ENCODE measurements at regions not wholly inside any gene's neighbourhood (a gene's known extent, or its start where the extent isn't known, plus 50 kb on each side); places are given as distances from the start of the nearest gene placed in this dataset.

DNA sequence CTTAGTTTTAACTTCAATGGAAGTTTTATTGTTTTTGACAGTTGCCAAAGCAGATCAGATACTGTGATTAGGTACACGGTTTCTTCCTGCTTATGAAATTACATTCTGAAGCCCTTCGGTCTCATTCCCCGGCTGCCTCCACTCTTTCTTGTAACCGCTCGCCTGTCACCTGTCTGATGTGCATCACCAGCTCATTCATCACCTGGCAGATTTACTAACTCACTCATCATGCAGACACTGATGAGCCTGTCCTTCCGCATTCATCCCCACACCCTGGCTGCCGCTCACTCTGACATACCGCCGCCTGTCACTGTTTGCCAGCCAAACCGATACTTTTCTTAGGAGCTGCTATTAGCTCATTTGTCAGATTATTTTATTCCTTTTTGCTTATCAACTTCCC, 82.8 kb upstream of the NSMCE3 start:
- Histone ChIP-seq H2BK12ac (ENCODE audit: low read depth, low read length) (no peak overlapping the region), H4K91ac (replicated peaks; ENCODE audit: insufficient read length, low read length) (no peak overlapping the region), H3K79me1 (ENCODE audit: low read depth, low read length) (no peaks in the 10 kb centered on the region), H3K14ac (ENCODE audit: insufficient read length) (no peak overlapping the region), H3K27ac (ENCODE audit: low read depth, low read length) (no peak overlapping the region; the same call in 1 of the 2 replicates), H2BK20ac (ENCODE audit: low read length) (no peak overlapping the region), H3K9me3 (ENCODE audit: insufficient read depth in 2 of 2, low read depth in 1 of 2, low read length in 1 of 2) (no peaks in the 10 kb centered on the region), H3K23me2 (ENCODE audit: low read depth, low read length) (no peaks in the 10 kb centered on the region), H4K8ac (ENCODE audit: extremely low read depth, insufficient read depth, low read length) (no peak overlapping the region), H3K4me3 (ENCODE audit: extremely low read depth in 1 of 4, insufficient read depth in 2 of 4, low read depth in 3 of 4, low read length in 4 of 4) (no peak overlapping the region), H3K79me2 (ENCODE audit: control insufficient read depth in 1 of 2, insufficient read depth in 2 of 2, low read length in 2 of 2) (no peaks in the 10 kb centered on the region), H3K4me1 (replicated peaks in 1 of 4; ENCODE audit: control insufficient read depth in 3 of 4, insufficient read depth in 4 of 4, low read length in 3 of 4) (peaks cover 0 to 3% (median 0%) of the 10 kb centered on the region in 4 experiments; a peak in 1 of 7 replicates), H2AK5ac (ENCODE audit: low read depth, low read length) (no peak overlapping the region), H2BK120ac (replicated peaks; ENCODE audit: low read depth, low read length) (no peak overlapping the region), H3K18ac (ENCODE audit: extremely low read depth, low read length) (no peak overlapping the region), H2AFZ (ENCODE audit: low read length) (no peak overlapping the region), H3K9ac (replicated peaks in 1 of 4; ENCODE audit: extremely low read depth in 1 of 4, low read depth in 3 of 4, low read length in 3 of 4) (no peak overlapping the region), H3K36me3 (ENCODE audit: control insufficient read depth in 2 of 4, insufficient read depth in 4 of 4, low read length in 3 of 4) (no peaks in the 10 kb centered on the region), H3K56ac (replicated peaks; ENCODE audit: insufficient read length, low read depth, low read length) (no peak overlapping the region), H2BK5ac (ENCODE audit: low read depth, low read length) (no peak overlapping the region), H4K5ac (ENCODE audit: insufficient read length, low read depth, low read length) (no peak overlapping the region), H2BK15ac (ENCODE audit: low read length) (no peak overlapping the region), H3K27me3 (replicated peaks in 1 of 4; ENCODE audit: control insufficient read depth in 3 of 4, extremely low read depth in 1 of 4, insufficient read depth in 3 of 4, low read length in 3 of 4) (no peaks in the 10 kb centered on the region), H3K23ac (ENCODE audit: insufficient read length) (no peak overlapping the region), H4K20me1 (replicated peaks in 1 of 2; ENCODE audit: control insufficient read depth in 1 of 2, insufficient read depth in 2 of 2, low read length in 2 of 2) (no peaks in the 10 kb centered on the region), H3K4ac (replicated peaks; ENCODE audit: insufficient read length, low read depth, low read length) (no peak overlapping the region), H3K4me2 (ENCODE audit: insufficient read depth in 1 of 2, low read depth in 2 of 2, low read length in 2 of 2) (no peak overlapping the region)
- ChIA-PET POLR2A (ENCODE audit: partially characterized antibody) (no interaction called here), CTCF (ENCODE audit: partially characterized antibody) (interaction anchor here (0.6 to 1.2 kb wide), 2 partner anchors 226 to 626 kb away, joined by 3 read pairs; no protein-coding TSS in a partner anchor)
- 93% methylated on average over 10 of the region's 10 CpGs; no CpG with 5 or more reads in 1 of the 2 experiments for WGBS, 2 experiments (ENCODE audit: extremely low coverage in 1 of 2, insufficient coverage in 1 of 2, insufficient read length in 1 of 2, insufficient replicate concordance in 2 of 2, low coverage in 1 of 2, low lambda C conversion rate in 2 of 2, missing lambda C conversion rate in 1 of 2)
- FAIRE-seq: no peak
- DNase-seq (ENCODE audit: low read depth in 1 of 2, low spot score in 2 of 2): no peak
- TF ChIP-seq ASH2L (IDR thresholded peaks at IDR 0.05; ENCODE audit: low read length) (no peak), KDM5A (IDR thresholded peaks at IDR 0.05; ENCODE audit: low read length) (no peak), RAD21 (IDR thresholded peaks at IDR 0.05 in 1 of 2, conservative IDR thresholded peaks at IDR 0.05 in 1 of 2; ENCODE audit: low read depth in 2 of 2, low read length in 2 of 2) (no peak), MAX (IDR thresholded peaks at IDR 0.05) (no peak), EP300 (IDR thresholded peaks at IDR 0.05; ENCODE audit: borderline replicate concordance in 1 of 2, low read depth in 2 of 2, low read length in 2 of 2) (no peak), ZNF274 (IDR thresholded peaks at IDR 0.05; ENCODE audit: borderline replicate concordance, extremely low read depth, low read length) (no peak), BACH1 (IDR thresholded peaks at IDR 0.05; ENCODE audit: low read length) (no peak), JUN (IDR thresholded peaks at IDR 0.05; ENCODE audit: low read depth, low read length) (no peak)
- TF ChIP-seq, protein P1, sequence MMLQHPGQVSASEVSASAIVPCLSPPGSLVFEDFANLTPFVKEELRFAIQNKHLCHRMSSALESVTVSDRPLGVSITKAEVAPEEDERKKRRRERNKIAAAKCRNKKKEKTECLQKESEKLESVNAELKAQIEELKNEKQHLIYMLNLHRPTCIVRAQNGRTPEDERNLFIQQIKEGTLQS (IDR thresholded peaks at IDR 0.05; ENCODE audit: insufficient read depth, low read depth, low read length): no peak

Data from H1 (cell line).